OCI-LY7 (cell line): ENCODE measurements at regions not wholly inside any gene's neighbourhood (a gene's known extent, or its start where the extent isn't known, plus 50 kb on each side); places are given as distances from the start of the nearest gene placed in this dataset.

Experiments
- BruUV-seq: library from RNA; stranded (reverse); fragments of 400-500 nt; replicated peaks from 2 replicates; lab custom pipeline; 2021; lab: Mats Ljungman, UMichigan
- CTCF ChIA-PET: fragments of 300-600 bp; sonication (Branson Sonifier 250); formaldehyde crosslinking; loops from one replicate; lab custom pipeline; 2022; ENCODE audit warnings: antibody characterized with exemption; ENCODE audit not compliant: unreplicated experiment; lab: Charles Lee
- POLR2A ChIA-PET: fragments of 300-600 bp; sonication (Branson Sonifier 250); formaldehyde crosslinking; loops from one replicate; lab custom pipeline; 2022; ENCODE audit warnings: antibody characterized with exemption; lab: Charles Lee
- DNase-seq: peaks from one replicate; pipeline ENCODE4 v3.0.0-alpha.2; 2015; ENCODE audit warnings: low spot score
- H2AFZ ChIP-seq: fragments of 200-600 bp; sonication (generic), shearing (Covaris generic); 2 replicates; pipeline ENCODE4 v1.6.1; 2014; ENCODE audit warnings: mild to moderate bottlenecking, antibody characterized with exemption, low read length, moderate library complexity
- H3K27ac ChIP-seq: fragments of 200-600 bp; sonication (generic); 2 replicates; pipeline ENCODE4 v1.5.1; 2014; ENCODE audit warnings: mixed run types, low read depth, mild to moderate bottlenecking, moderate library complexity, low read length, inconsistent platforms; ENCODE audit not compliant: poor library complexity, severe bottlenecking
- H3K36me3 ChIP-seq: fragments of 200-600 bp; sonication (generic); 2 replicates; pipeline ENCODE4 v1.6.1; 2014; ENCODE audit warnings: mild to moderate bottlenecking, antibody characterized with exemption, low read length, moderate library complexity, mixed read lengths; ENCODE audit not compliant: insufficient read depth
- H3K4me1 ChIP-seq: fragments of 200-600 bp; sonication (generic); 2 replicates; pipeline ENCODE4 v1.5.1; 2014; ENCODE audit warnings: mild to moderate bottlenecking, low read length; ENCODE audit not compliant: insufficient read depth, poor library complexity, severe bottlenecking
- H3K4me2 ChIP-seq: fragments of 200-600 bp; sonication (generic); 2 replicates; pipeline ENCODE4 v1.6.1; 2014; ENCODE audit warnings: mild to moderate bottlenecking, low read length
- H3K4me3 ChIP-seq: fragments of 200-600 bp; sonication (generic); 2 replicates; pipeline ENCODE4 v1.5.1; 2014; ENCODE audit warnings: mild to moderate bottlenecking, low read depth, low read length; ENCODE audit not compliant: poor library complexity, severe bottlenecking
- H3K79me2 ChIP-seq: fragments of 200-600 bp; sonication (generic); 2 replicates; pipeline ENCODE4 v1.6.1; 2016; ENCODE audit warnings: low read depth, mild to moderate bottlenecking, low read length, moderate library complexity, mixed read lengths; ENCODE audit not compliant: insufficient read depth
- H3K9me2 ChIP-seq: fragments of 200-600 bp; sonication (generic); 2 replicates; pipeline ENCODE4 v1.6.1; 2016; ENCODE audit warnings: mild to moderate bottlenecking, low read length, mixed read lengths; ENCODE audit not compliant: insufficient read depth
- H3K9me3 ChIP-seq: fragments of 200-600 bp; sonication (generic); 2 replicates; pipeline ENCODE4 v1.6.1; 2014; ENCODE audit warnings: mild to moderate bottlenecking, mixed run types, low read length, mixed read lengths
- H4K20me1 ChIP-seq: fragments of 200-600 bp; sonication (generic); 2 replicates; pipeline ENCODE4 v1.6.1; 2014; ENCODE audit warnings: mild to moderate bottlenecking, antibody characterized with exemption, low read length, moderate library complexity, mixed read lengths; ENCODE audit not compliant: insufficient read depth
- CTCF ChIP-seq: fragments of 200-600 bp; sonication (generic); conservative IDR thresholded peaks from 2 replicates; pipeline ENCODE4 v1.5.1; 2014; ENCODE audit warnings: mild to moderate bottlenecking, antibody characterized with exemption, low read length, moderate library complexity, mixed read lengths
- EZH2phosphoT487 ChIP-seq: fragments of 200-600 bp; sonication (generic); IDR thresholded peaks from 2 replicates; pipeline ENCODE4 v1.6.1; 2018; ENCODE audit warnings: low read depth, borderline replicate concordance, mild to moderate bottlenecking, mixed run types, antibody characterized with exemption, low read length, moderate library complexity, mixed read lengths
- intact Hi-C: fragments of 100-400 bp; cut with micrococcal nuclease; formaldehyde crosslinking; loops from one replicate; pipeline ENCODE4 v1.10.0; 2022; ENCODE audit not compliant: unreplicated experiment

GRCh38 chr12:73361156-73361863 lies 1089.1 kb downstream of the TRHDE start:
- ChIA-PET POLR2A (no interaction called here), CTCF (no interaction called here)
- Histone ChIP-seq H3K4me1 (no peaks in the 10 kb centered on the region), H3K27ac (no peak overlapping the region), H3K79me2 (no peaks in the 10 kb centered on the region), H3K4me3 (no peak overlapping the region), H3K36me3 (no peaks in the 10 kb centered on the region), H2AFZ (no peak overlapping the region), H3K4me2 (no peak overlapping the region), H3K9me2 (no peaks in the 10 kb centered on the region), H4K20me1 (no peaks in the 10 kb centered on the region), H3K9me3 (no peaks in the 10 kb centered on the region)
- DNase-seq: no peak
- BruUV-seq: no TSS peak
- intact Hi-C loops: no loop called here
- TF ChIP-seq EZH2phosphoT487 (no peak), CTCF (no peak)

GRCh38 chr12:73361864-73362230 lies 1089.7 kb downstream of the TRHDE start:
- Histone ChIP-seq H3K4me3 (no peak overlapping the region), H3K36me3 (no peaks in the 10 kb centered on the region), H4K20me1 (no peaks in the 10 kb centered on the region), H3K4me1 (no peaks in the 10 kb centered on the region), H3K27ac (no peak overlapping the region), H2AFZ (no peak overlapping the region), H3K79me2 (no peaks in the 10 kb centered on the region), H3K9me3 (no peaks in the 10 kb centered on the region), H3K4me2 (no peak overlapping the region), H3K9me2 (no peaks in the 10 kb centered on the region)
- BruUV-seq: no TSS peak
- ChIA-PET POLR2A (no interaction called here), CTCF (no interaction called here)
- no peak for TF ChIP-seq EZH2phosphoT487
- no peak for DNase-seq
- intact Hi-C loops: no loop called here

GRCh38 chr12:73362666-73363065 lies 1090.5 kb downstream of the TRHDE start:
- no TSS peak for BruUV-seq
- POLR2A ChIA-PET: no interaction called here

More at GRCh38 chr12:73362666-73363065, 1090.5 kb downstream of the TRHDE start:
- no peak overlapping the region for H3K4me2 ChIP-seq
- DNase-seq: no peak
- H3K79me2 ChIP-seq: no peaks in the 10 kb centered on the region
- no peaks in the 10 kb centered on the region for H3K36me3 ChIP-seq
- no peak overlapping the region for H3K4me3 ChIP-seq
- H4K20me1 ChIP-seq: no peaks in the 10 kb centered on the region
- intact Hi-C loops: no loop called here
- H3K9me2 ChIP-seq: no peaks in the 10 kb centered on the region
- no peaks in the 10 kb centered on the region for H3K9me3 ChIP-seq
- CTCF ChIA-PET: no interaction called here
- no peak overlapping the region for H2AFZ ChIP-seq
- no peak overlapping the region for H3K27ac ChIP-seq
- TF ChIP-seq EZH2phosphoT487 (no peak), CTCF (no peak)
- no peaks in the 10 kb centered on the region for H3K4me1 ChIP-seq
